Fibroblast of mammary gland (primary cell): ENCODE measurements at regions not wholly inside any gene's neighbourhood (a gene's known extent, or its start where the extent isn't known, plus 50 kb on each side); places are given as distances from the start of the nearest gene placed in this dataset.

Experiments used
- DNase-seq: peaks from one replicate; pipeline ENCODE4 v3.0.0-alpha.2; 2010; ENCODE audit warnings: low read depth
- H3K4me3 ChIP-seq: 2 replicates; pipeline ENCODE4 v1.5.1; 2011; ENCODE audit warnings: low read depth, mild to moderate bottlenecking, low read length, moderate library complexity; ENCODE audit not compliant: control insufficient read depth
- CTCF ChIP-seq: conservative IDR thresholded peaks from 2 replicates; pipeline ENCODE4 v1.5.1; 2011; ENCODE audit warnings: low read depth, low read length, inconsistent platforms; ENCODE audit not compliant: control insufficient read depth, insufficient read depth

DNA sequence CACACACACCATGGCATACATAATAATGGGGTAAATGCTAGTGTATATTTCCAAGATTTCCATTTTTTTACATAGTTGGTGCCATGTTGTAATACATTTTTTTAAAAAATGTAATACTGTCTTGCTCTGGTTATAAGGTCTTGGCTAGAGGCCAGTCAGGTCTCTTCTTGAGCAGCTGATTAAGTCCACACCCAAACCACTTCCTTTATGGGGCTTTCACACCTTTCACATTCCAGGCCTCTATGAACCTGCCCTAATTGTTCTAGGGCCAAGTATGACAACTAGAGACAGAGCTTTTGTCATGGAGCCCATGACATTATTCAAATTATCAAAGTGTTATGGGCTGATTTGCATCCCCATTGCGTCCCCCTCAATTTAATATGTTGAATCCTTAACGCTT lies 495.6 kb upstream of the CTNND2 start:
- TF ChIP-seq CTCF = no peak
- DNase-seq = no peak
- no peak overlapping the region for H3K4me3 ChIP-seq

DNA sequence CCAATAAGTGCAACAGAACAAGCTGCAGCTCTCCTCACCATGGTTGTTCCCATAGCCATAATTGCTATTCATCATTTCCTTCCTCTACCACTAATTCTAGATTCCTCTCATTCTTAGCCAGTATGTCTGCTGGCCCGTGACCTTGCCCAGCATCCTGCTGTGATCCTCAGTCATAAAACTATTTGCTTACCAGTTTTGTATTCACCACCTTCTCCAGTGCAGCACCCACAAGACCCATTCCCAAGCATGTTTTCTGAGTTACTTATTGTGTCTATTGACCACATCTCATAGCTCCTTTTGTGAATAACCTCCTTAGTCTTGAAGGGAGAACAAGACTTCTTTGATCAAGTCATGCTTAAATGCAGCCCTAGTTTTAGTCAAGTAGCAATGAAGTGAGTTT lies 488.0 kb upstream of the CTNND2 start:
- no peak for TF ChIP-seq CTCF
- no peak for DNase-seq
- no peak overlapping the region for H3K4me3 ChIP-seq

DNA sequence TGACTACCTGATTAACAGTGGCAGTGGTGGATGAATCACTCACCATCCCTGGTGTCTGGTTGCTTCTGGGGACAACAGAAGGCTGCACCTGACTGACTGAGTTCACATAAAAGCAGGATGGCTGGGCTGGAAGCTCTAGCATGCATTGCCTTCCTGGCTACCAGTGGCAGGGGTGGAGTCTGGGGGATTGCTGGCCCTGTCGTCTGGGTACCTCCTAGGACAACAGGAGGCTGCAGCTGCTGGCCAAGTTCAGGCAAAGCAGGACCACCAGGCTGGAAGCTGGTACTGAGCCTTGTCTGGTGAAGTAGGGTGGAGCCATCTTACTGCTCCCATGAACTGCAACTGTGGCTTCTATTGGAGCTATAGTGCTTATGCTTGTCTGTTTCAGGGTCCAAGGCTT lies 480.8 kb upstream of the CTNND2 start:
- DNase-seq = no peak
- TF ChIP-seq CTCF = no peak
- H3K4me3 ChIP-seq = no peak overlapping the region

- no peak for DNase-seq
- no peak overlapping the region for H3K4me3 ChIP-seq
- no peak for TF ChIP-seq CTCF
Observed at GRCh38 chr5:12384005-12384404, 479.8 kb upstream of the CTNND2 start.

DNA sequence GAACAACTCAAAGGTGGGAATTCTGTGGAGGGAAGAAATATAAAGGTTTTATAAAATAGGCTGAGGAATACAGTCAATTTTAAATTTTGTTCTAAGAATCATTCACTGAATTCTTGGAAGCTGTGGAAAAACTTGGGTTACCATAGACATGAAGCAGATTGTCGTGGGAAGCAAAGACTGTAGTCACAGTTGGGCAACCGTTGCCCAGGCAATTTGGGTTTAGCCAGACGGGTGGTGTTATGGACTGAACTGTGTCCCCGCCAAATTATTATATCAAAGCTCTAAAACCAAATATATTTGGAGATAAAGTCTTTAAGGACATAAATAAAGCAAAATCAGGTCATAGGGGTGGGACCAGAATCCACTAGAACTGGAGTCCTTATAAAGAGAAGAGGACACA lies 463.7 kb upstream of the CTNND2 start:
- TF ChIP-seq CTCF = no peak
- no peak for DNase-seq
- H3K4me3 ChIP-seq = no peak overlapping the region

GRCh38 chr5:12360218-12360617 lies 456.0 kb upstream of the CTNND2 start:
- DNase-seq = no peak
- no peak overlapping the region for H3K4me3 ChIP-seq
- no peak for TF ChIP-seq CTCF

DNA sequence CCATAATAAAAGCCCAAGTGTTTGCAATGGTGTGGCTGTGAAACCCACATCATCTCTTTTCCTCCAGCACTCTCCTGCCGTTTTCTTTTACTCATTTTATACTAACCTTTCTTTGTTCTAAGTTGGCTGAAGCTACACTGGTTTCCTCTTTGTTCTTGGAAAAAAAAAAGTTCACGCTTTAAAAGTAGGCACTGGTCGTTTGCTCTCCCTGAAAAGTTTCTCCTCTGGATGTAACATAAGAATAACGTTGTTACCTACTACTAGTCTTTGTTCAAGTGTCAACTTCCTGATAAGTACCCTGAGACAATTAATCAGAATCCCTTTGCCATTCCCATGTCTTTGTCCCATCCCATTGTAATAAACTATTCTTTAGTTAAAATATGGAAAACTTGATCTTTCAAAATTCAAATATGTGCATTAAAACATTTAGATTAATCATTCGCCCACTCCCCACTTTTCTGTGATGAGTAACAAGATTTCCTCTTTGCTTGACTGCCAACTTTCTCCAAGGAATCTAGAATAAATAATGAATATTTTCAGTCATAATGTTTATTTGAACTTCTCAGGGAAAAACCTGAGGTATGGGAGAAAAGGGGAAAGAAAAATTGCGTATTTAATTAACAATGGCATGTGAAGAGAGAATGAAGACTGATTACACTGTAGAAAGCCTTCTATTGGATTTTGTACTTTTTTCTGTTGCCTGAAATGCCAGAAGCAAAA lies 454.3 kb upstream of the CTNND2 start:
- no peak overlapping the region for H3K4me3 ChIP-seq
- no peak for DNase-seq
- TF ChIP-seq CTCF = no peak
